ENCODE measurements at regions not wholly inside any gene's neighbourhood (a gene's known extent, or its start where the extent isn't known, plus 50 kb on each side); places are given as distances from the start of the nearest gene placed in this dataset.
"Not testable (repeated sequence)": the region's sequence is repeated elsewhere in the genome, so short reads cannot be mapped to it uniquely, and the experiment has no call there.

DNA sequence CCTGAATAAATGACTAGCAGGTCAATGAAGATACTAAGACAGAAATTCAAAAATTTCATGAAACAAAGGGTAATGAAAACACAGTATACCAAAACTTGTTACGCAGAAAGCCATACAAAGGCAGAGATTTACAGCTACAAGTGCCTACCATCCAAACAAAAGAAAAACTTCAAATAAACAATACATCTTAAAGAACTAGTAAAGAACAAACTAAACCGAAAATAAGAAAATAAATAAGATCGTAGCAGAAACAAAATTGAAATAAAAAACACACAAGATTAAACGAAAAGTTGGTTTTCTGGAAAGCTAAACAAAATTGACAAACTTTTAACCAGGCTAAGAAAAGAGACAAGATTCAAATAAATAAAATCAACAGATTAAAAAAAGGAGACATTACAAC is 51.5 kb downstream of the VPREB1 start:
- not testable (repeated sequence) for DNase-seq

DNA sequence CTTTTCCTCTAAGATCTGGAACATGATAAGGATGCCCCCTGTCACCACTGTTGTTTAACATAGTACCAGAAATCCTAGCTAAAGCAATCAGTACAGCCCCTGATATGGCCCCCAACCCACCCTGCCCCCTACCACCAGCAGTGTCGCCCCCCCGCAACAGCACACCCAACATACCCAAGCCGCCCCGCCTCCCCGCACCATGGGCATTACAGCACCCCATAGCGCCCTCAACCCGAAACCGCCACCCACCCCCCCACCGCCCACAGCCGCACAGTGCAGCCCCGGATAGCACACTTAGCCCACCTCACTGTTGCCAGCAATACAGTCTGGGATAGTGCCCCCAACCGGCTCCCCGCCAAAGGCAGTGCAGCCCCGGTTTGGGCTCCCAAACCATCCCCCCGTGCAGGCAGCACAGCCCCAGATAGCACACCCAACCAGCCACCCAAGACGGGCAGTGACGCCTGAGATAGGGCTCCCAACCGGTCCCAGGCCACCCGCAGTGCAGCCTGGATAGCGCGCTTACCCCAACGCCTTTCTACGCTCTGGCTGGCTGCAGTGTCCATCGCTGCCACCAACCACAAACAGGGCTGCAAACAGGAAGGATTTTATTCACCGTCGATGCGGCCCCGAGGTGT is 52.7 kb downstream of the VPREB1 start:
- not testable (repeated sequence) for DNase-seq

DNA sequence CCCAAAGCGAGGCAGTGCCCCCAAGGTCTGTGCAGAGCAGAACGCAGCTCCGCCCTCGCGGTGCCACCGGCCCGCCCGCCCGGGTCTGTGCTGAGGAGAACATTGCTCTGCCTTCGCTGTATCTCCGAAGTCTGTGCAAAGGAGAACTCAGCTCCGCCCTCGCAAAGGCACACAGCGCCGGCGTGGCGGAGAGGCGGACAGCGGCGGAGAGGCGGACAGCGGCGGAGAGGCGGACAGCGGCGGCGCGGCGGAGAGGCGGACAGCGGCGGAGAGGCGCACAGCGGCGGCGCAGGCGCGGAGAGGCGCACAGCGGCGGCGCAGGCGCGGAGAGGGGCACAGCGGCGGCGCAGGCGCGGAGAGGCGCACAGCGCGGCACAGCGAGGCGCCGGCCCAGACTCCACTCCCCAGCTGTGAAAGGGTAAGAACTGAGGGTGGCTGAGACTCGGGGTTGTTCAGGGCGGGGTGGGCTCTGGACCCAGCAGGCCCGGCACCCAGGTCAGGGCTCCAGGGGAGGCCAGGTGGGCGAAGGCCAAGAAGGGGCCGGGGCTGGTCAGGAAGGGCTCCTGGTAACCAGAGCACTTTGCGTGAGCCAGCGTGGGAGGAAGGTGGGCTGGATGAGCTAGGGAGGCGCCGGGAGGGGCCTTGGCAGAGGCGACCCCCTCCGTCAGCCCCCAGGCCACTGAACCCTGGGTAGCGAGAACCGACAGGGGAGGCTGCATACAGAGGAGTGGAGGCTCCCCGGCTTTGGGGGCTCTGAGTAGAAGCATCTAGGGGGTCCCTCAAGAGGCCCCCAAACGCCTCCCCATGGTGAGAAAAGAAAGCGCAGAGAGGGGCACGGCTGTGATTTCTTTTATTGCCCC is 53.4 kb downstream of the VPREB1 start:
- peak; percentile 77 for DNase-seq

DNA sequence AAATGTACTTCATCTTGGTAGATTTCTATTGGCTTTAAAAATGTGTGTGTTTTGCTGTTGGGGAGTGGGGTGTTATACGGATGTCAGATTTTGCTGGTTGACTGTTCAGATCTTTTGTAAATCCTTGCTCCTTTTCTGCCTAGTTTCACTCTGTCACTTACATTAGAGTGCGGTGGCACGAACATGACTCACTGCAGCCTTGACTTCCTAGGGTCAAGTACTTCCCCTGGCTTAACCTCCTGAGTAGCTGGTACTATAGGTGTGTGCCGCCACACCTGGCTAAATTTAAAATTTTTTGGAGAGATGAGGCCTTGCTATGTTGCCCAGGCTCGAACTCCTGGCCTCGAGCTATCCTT is 54.0 kb downstream of the VPREB1 start:
- not testable (repeated sequence) for DNase-seq

DNA sequence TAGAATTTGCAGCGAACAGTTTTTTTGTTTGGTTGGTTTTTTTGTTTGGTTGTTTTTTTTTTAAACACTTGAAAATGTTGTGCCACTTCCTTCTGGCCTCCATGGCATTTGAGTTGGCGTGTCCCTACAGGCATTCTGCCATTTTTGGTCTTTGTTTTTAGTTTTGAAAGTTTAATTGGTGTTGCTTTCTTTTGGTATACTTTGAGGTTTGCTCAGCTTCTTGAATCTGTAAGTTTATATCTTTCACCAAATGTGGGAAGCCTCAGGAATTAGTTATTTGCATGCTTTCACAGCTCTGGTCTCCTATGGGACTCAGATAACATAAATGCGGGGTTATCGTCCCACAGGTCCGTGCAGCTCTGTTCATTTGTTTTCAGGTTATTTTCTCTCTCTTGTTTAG is 55.9 kb downstream of the VPREB1 start:
- DNase-seq = not testable (repeated sequence)

DNA sequence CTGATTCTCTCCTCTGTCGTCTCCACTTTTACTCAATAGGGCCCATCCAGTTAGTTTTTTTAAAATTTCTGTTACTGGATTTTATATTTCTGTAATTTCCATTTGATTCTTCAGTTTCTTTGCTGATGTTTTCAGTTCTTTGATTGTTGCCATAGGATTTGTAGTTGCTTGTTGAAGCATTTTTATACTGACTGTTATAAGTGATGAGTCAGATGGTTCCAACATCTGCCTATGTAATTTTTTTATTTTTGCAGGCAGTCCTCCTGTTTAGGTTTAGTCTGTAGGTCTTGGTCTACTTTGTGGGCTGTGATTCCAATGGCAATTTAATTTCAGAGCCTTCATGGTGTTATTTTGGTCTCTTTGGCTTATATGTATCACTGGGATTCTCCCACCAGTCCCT is 56.4 kb downstream of the VPREB1 start:
- DNase-seq = not testable (repeated sequence)

DNA sequence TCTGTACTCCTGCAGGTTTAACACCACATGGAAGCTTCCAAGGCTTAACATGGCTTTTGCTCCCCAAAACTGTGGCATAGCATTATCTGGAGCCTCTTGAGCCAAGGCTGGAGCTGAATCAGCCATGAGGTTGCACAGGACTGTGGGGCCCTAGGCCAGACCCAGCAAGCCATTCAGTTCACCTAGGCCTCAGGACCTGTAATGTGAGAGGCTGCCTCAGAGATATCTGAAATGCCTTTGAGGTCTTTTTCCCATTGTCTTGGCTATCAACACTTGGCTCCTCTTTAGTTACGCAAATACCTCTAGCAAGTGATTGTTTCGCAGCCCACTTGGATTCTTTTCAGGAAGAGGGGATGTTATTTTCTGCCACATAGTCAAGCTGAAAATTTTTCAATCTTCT is 72.0 kb downstream of the VPREB1 start:
- no peak for DNase-seq

DNA sequence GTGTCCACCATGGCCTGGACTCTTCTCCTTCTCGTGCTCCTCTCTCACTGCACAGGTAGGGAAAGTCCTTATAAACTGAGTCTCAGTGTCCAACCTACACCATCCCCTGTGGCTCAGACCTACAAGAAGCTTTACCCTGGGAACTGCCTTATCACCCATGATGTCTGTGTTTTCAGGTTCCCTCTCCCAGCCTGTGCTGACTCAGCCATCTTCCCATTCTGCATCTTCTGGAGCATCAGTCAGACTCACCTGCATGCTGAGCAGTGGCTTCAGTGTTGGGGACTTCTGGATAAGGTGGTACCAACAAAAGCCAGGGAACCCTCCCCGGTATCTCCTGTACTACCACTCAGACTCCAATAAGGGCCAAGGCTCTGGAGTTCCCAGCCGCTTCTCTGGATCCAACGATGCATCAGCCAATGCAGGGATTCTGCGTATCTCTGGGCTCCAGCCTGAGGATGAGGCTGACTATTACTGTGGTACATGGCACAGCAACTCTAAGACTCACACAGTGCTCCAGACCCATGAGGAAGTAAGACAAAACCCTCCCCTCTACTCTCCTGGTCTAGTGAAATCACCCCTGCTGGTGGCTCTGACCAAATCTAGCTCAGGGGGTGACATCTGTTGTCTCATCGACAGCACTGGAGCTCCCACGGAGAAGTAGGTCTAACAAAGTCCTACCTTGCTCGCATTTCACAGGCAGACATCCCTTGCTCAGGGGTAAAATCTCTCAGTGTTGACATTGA is 74.3 kb downstream of the VPREB1 start:
- DNase-seq = no peak

DNA sequence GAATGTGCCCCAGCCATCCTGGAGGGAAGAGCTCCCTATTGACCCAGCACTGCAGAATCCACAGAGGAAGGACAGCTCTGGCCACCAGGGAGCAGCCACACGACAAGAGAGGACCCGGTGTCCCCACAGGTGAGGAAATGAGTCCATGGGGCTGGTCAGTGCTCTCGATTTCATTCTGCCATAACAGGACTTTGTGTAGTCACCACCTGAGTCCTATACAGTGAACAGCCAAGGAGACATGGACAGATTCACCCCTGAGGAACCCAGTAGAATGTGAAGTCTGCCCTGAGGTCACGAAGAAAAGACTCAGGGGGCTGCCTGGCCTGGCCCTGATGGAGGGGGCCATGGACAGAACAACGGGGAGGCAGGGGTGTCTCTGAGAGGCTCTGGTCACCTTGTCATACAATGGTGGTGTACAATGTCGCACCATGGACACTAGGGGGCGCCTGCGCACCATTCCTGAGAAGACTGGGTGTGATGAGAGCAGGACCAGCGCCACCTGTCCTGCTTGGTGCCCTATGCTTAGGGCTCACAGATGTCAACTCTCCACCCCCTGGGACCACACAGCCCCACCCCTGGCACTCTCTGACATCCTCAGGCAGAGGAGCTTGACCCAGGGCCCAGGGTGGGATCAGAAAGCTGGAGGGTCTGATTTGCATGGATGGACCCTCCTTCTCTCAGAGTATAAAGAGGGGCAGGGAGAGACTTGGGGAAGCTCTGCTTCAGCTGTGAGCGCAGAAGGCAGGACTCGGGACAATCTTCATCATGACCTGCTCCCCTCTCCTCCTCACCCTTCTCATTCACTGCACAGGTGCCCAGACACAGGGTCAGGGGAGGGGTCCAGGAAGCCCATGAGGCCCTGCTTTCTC is 77.4 kb downstream of the VPREB1 start:
- peak; percentile 85 for DNase-seq

DNA sequence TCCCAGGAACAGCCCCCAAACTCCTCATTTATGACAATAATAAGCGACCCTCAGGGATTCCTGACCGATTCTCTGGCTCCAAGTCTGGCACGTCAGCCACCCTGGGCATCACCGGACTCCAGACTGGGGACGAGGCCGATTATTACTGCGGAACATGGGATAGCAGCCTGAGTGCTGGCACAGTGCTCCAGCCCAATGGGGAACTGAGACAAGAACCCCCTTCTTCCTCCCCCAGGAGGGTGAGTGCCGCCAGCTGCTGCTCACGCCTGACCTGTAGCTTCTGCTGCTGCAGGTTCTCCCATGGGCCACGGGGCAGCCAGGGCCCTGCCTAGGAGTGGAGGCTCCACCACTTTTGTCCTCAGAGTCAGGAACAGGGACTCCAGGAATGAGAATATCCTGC is 78.2 kb downstream of the VPREB1 start:
- DNase-seq = no peak

DNA sequence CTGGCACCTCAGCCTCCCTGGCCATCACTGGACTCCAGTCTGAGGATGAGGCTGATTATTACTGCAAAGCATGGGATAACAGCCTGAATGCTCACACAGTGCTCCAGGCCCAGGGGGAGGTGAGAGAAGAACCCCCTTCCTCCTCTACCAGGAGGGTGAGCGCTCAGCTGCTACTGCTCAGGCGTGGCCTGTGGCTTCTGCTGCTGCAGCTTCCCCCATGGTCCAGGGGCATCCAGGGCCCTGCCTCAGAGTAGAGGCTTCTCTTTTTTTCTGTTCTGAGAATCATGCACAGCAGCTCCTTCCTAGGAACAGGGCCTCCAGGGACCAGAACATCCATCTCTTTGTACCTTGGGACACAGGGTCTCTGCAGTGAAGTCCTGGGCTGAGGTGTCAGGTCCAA is 83.1 kb downstream of the VPREB1 start:
- DNase-seq = no peak

DNA sequence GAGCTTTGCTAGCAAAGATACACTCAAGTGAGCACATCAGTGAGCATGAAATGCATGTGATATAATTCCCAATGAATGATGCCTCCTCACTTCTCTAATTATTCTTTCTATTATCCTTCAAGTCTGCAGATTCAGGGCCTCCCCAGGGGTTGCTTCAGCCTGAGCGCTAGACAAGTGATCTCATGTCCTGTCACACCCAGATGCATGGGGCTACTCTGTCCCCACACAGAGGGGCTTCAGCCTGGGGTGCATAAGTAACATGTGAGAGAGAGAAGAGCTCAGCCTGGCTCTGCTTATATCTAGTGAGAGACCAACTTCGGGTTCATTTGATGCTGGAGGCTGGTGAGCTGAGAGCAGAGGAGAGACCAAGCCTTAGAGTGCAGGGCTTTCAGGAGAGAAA is 85.2 kb downstream of the VPREB1 start:
- no peak for DNase-seq

DNA sequence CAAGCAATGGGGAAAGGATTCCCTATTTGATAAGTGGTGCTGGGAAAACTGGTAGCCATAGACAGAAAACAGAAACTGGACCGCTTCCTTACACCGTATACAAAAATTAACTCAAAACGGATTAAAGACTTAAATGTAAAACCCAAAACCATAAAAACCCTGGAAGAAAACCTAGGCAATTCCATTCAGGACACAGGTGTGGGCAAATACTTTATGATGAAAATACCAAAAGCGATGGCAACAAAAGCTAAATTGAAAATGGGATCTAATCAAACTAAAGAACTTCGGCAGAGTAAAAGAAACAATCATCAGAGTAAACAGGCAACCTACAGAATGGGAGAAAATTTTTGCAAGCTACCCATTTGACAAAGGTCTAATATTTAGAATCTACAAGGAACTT is 91.1 kb downstream of the VPREB1 start:
- DNase-seq = not testable (repeated sequence)

DNA sequence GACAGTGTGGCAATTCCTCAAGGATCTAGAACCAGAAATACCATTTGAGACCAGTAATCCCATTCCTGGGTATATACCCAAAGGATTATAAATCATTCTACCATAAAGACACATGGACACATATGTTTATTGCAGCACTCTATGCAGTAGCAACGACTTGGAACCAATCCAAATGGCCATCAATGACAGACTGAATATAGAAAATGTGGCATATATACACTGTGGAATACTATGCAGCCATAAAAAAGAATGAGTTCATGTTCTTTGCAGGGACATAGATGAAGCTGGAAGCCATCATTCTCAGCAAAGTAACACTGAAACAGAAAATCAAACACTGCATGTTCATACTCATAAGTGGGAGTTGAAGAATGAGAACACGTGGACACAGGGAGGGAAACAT is 91.7 kb downstream of the VPREB1 start:
- not testable (repeated sequence) for DNase-seq

DNA sequence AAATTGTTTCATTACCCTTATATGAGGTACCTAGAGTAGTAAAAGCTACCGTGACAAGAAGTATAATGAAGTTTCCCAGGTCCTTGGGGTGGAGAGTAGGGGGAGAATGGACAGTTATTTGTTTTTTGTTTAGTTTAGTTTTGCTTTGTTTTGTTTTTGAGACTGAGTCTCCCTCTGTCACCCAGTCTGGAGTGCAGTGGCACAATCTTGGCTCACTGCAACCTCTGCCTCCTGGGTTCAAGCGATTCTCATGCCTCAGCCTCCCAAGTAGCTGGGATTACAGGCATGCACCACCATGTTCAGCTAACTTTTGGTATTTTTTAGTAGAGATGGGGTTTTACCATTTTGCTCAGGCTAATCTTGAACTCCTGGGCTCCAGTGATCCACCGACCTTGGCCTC is 94.2 kb downstream of the VPREB1 start:
- DNase-seq = not testable (repeated sequence)

DNA sequence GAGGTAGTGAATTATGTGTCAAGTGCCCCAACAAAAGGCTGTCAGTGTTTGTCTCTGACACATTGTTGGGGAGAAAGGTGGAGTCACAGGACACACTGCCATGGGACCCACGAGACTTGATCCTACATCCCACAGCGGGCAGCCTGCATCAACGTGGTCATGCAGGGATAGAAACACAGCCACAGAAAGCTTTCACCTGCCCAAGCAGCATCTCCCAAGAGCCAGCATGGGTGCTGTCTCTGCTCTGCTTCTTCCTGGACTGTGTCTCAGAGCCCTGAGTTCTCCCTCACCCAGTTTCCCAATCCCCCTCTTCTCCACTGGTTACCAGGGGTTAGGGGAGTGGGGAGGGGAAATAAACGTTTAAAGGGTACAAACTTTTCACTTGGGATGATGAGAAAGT is 97.2 kb downstream of the VPREB1 start:
- no peak for DNase-seq

DNA sequence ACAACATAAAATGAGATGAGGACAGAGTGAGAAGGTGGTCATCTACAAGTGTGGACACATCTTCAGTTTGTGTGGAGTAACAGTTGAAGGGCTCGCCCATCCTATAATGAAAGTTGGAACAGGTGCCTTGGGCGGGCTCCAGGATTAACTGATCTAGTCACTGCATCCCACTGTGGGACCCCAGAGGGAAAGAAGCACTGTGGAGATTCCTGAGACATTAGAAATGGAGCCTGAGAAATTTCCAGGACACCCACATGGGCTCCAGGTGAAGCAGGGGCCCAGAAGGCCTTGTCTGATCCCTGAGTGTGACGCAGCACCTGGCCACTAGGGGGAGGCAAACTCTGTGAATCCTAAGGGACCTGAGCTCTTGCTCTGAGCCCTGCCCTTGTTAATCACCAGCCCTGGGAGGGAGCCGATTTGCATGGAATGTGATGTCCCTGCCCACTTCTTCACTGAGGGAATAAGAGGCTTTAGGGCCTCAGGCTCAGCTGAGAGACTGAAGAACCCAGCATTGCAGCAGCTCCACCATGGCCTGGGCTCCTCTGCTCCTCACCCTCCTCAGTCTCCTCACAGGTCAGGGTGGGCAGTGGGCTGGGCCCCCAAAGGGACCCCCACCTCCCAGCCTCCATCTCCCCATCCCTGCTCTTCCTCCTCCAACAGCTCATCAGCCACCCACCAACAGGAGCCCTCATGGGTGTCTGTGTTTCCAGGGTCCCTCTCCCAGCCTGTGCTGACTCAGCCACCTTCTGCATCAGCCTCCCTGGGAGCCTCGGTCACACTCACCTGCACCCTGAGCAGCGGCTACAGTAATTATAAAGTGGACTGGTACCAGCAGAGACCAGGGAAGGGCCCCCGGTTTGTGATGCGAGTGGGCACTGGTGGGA is 98.4 kb downstream of the VPREB1 start:
- peak; percentile 96 for DNase-seq

DNA sequence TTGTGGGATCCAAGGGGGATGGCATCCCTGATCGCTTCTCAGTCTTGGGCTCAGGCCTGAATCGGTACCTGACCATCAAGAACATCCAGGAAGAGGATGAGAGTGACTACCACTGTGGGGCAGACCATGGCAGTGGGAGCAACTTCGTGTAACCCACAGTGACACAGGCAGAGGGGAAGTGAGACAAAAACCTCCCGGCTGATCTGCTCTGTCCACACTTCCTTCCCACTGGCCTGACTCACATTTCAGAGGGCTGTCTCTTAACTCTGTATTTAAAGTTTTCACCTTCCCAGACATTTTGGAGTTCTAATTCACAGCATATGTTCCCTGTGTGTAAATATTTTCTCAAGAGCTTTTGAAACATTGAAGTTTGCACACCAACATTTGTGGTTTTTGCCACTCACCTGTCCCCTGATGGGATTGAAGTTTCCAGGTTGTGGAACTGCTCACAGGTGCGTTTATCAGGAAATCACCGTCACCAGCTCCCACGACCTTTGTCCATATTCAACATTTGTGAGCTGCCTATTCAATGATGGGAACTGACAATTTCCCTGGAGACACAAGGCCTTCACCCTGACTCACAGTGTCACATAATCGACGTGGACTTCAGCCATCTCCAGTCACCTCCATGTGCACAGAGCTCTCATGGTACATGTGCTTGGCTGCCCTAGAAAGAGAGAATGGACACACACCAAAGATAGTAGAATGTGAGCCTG is 99.2 kb downstream of the VPREB1 start:
- no peak for DNase-seq

DNA sequence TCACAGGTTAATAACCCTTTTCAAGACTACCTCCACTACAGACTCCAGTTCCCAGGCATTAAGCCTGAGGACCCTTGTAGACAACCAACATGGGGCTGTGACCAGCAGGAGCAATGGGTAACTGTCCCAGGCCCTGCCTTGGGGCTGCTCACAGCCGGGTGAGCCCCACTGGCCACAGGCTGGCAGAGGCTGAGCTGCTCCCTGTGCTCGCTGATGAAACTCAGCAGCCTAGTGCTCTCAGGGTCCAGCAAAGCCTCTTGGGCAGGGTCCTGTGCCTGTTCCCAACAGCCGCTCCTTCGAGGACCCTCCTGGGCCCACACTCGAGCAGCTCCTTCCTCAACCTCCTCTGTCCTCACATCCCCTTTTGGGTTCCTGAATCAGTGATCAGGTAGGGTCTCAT is 99.8 kb downstream of the VPREB1 start:
- DNase-seq = no peak

DNA sequence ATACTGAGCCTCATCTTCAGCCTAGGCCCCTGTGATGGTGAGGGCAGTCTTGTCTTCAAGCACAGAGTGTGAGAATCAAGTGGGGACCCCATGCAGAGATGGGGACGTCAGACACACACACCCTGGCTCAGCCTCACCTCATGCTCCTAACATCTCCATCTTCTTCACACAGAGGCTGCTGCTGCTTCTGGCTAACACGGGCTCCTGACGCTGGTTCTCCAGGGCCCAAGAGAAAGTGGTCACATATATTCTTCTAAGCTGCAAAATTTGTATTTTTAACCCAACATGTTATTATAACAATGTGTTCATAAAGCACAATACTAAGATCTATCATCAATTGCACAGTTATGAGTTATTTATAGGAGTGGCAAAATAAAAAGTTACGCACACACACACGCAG is 101.2 kb downstream of the VPREB1 start:
- DNase-seq = no peak
